Suppressor macrophage (primary cell): ENCODE measurements at regions not wholly inside any gene's neighbourhood (a gene's known extent, or its start where the extent isn't known, plus 50 kb on each side); places are given as distances from the start of the nearest gene placed in this dataset.
"Not testable (repeated sequence)": the region's sequence is repeated elsewhere in the genome, so short reads cannot be mapped to it uniquely, and the experiment has no call there.

ENCODE experiments used
- DNase-seq, 4 experiments: peaks; one replicate each; pipeline ENCODE4 v3.0.0-alpha.2; 2020 to 2022

GRCh38 chr1:195909061-195909460 is 699.2 kb downstream of the KCNT2 start:
- no peak for DNase-seq

- DNase-seq = peak; percentile 18 to 82 (median 50)
Measured at GRCh38 chr1:195908121-195908520, 700.1 kb downstream of the KCNT2 start.

GRCh38 chr1:195903203-195903602 is 705.0 kb downstream of the KCNT2 start:
- DNase-seq = no peak

- DNase-seq = no peak
Measured at GRCh38 chr1:195902779-195903178, 705.5 kb downstream of the KCNT2 start.

- DNase-seq = no peak
Measured at GRCh38 chr1:195899762-195900352, 708.4 kb downstream of the KCNT2 start.

- peak in 2 of 4 experiments; percentile 7 to 9 for DNase-seq
Measured at GRCh38 chr1:195898924-195899323, 709.3 kb downstream of the KCNT2 start.

GRCh38 chr1:195898373-195898772 is 709.9 kb downstream of the KCNT2 start:
- DNase-seq = no peak

GRCh38 chr1:195897076-195897475 is 711.2 kb downstream of the KCNT2 start:
- DNase-seq = peak in 3 of 4 experiments; percentile 9 to 33 (median 15)

- DNase-seq = no peak
Measured at GRCh38 chr1:195894411-195894810, 713.8 kb downstream of the KCNT2 start.

- DNase-seq = no peak
Measured at GRCh38 chr1:195886000-195886399, 722.2 kb downstream of the KCNT2 start.

GRCh38 chr1:195878478-195878877 is 729.8 kb downstream of the KCNT2 start:
- no peak for DNase-seq

- no peak for DNase-seq
Measured at GRCh38 chr1:195876792-195877191, 731.4 kb downstream of the KCNT2 start.

- peak in 2 of 4 experiments; percentile 3 to 13 for DNase-seq
Measured at GRCh38 chr1:195872376-195872775, 735.9 kb downstream of the KCNT2 start.

GRCh38 chr1:195867638-195868037 is 740.6 kb downstream of the KCNT2 start:
- DNase-seq = no peak

- no peak for DNase-seq
Measured at GRCh38 chr1:195866781-195867222, 741.4 kb downstream of the KCNT2 start.

- DNase-seq = no peak
Measured at GRCh38 chr1:195866091-195866780, 742.0 kb downstream of the KCNT2 start.

GRCh38 chr1:195851804-195852203 is 756.4 kb downstream of the KCNT2 start:
- no peak for DNase-seq

- peak in 1 of 4 experiments; percentile 5 for DNase-seq
Measured at GRCh38 chr1:195851016-195851601, 757.1 kb downstream of the KCNT2 start.

- no peak for DNase-seq
Measured at GRCh38 chr1:195849180-195849579, 759.1 kb downstream of the KCNT2 start.

- not testable (repeated sequence) for DNase-seq
Measured at GRCh38 chr1:195847957-195848875, 760.0 kb downstream of the KCNT2 start.

- no peak for DNase-seq
Measured at GRCh38 chr1:195831789-195832188, 776.5 kb downstream of the KCNT2 start.

- DNase-seq = no peak
Measured at GRCh38 chr1:195828325-195828724, 779.9 kb downstream of the KCNT2 start.

- no peak for DNase-seq
Measured at GRCh38 chr1:195820925-195821324, 787.3 kb downstream of the KCNT2 start.
